ENCODE measurements at regions not wholly inside any gene's neighbourhood (a gene's known extent, or its start where the extent isn't known, plus 50 kb on each side); places are given as distances from the start of the nearest gene placed in this dataset.

DNA sequence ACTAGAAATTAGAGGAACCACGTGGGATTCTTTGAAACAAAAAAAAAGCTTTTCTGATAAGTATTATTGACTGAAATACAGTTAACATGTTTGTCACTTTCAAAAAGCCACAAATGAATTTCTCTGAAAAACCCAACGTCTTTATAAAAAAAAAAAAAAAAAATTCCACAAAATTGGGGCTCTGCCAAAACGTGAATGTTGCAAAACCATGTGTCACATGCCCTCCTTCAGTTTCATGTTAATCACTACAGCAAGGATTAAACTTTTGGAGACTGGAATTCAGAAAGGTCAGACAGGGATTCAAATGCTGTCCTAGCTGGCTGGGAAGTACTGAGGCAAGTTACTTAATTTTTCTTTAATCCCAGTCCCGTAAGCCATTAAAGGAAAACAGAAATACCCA is 278.0 kb upstream of the KLF14 start:
- TF ChIP-seq, protein P1, sequence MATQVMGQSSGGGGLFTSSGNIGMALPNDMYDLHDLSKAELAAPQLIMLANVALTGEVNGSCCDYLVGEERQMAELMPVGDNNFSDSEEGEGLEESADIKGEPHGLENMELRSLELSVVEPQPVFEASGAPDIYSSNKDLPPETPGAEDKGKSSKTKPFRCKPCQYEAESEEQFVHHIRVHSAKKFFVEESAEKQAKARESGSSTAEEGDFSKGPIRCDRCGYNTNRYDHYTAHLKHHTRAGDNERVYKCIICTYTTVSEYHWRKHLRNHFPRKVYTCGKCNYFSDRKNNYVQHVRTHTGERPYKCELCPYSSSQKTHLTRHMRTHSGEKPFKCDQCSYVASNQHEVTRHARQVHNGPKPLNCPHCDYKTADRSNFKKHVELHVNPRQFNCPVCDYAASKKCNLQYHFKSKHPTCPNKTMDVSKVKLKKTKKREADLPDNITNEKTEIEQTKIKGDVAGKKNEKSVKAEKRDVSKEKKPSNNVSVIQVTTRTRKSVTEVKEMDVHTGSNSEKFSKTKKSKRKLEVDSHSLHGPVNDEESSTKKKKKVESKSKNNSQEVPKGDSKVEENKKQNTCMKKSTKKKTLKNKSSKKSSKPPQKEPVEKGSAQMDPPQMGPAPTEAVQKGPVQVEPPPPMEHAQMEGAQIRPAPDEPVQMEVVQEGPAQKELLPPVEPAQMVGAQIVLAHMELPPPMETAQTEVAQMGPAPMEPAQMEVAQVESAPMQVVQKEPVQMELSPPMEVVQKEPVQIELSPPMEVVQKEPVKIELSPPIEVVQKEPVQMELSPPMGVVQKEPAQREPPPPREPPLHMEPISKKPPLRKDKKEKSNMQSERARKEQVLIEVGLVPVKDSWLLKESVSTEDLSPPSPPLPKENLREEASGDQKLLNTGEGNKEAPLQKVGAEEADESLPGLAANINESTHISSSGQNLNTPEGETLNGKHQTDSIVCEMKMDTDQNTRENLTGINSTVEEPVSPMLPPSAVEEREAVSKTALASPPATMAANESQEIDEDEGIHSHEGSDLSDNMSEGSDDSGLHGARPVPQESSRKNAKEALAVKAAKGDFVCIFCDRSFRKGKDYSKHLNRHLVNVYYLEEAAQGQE (IDR thresholded peaks at IDR 0.05; ENCODE audit: low read depth): no peak
- no peak for TF ChIP-seq RAD21 (IDR thresholded peaks at IDR 0.05; ENCODE audit: low read depth)
- no peak for TF ChIP-seq TCF12 (IDR thresholded peaks at IDR 0.05; ENCODE audit: low read depth)
- TF ChIP-seq, protein P2, sequence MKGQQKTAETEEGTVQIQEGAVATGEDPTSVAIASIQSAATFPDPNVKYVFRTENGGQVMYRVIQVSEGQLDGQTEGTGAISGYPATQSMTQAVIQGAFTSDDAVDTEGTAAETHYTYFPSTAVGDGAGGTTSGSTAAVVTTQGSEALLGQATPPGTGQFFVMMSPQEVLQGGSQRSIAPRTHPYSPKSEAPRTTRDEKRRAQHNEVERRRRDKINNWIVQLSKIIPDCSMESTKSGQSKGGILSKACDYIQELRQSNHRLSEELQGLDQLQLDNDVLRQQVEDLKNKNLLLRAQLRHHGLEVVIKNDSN (IDR thresholded peaks at IDR 0.05): peak; percentile 74
- TF ChIP-seq CEBPB (IDR thresholded peaks at IDR 0.05): peak; percentile 91
- TF ChIP-seq FOXM1 (IDR thresholded peaks at IDR 0.05; ENCODE audit: borderline replicate concordance, low read depth): no peak
- no peak for TF ChIP-seq TAF1 (IDR thresholded peaks at IDR 0.05; ENCODE audit: low read depth)
- no peak for TF ChIP-seq EP300 (IDR thresholded peaks at IDR 0.05; ENCODE audit: borderline replicate concordance)
- no peak for TF ChIP-seq ZBTB7A (IDR thresholded peaks at IDR 0.05; ENCODE audit: low read depth)
- TF ChIP-seq NFIC (IDR thresholded peaks at IDR 0.05): peak; percentile 61

Data from Ishikawa (cell line).